H1 (cell line): ENCODE measurements at regions not wholly inside any gene's neighbourhood (a gene's known extent, or its start where the extent isn't known, plus 50 kb on each side); places are given as distances from the start of the nearest gene placed in this dataset.

ENCODE experiments used
- ATF2 ChIP-seq: IDR thresholded peaks from 2 replicates; pipeline ENCODE4 v1.6.1; 2012; ENCODE audit warnings: low read length, inconsistent platforms
- ATF3 ChIP-seq: IDR thresholded peaks from 2 replicates; pipeline ENCODE4 v1.6.1; 2011; ENCODE audit warnings: low read depth, mild to moderate bottlenecking, low read length; ENCODE audit not compliant: insufficient read depth
- CBX8 ChIP-seq: fragments of 300-800, 300-1000 bp; sonication (generic); IDR thresholded peaks from 2 replicates; pipeline ENCODE4 v1.7.1; 2016; ENCODE audit warnings: low read depth, low read length, borderline replicate concordance
- SIRT6 ChIP-seq: IDR thresholded peaks from one replicate; pipeline ENCODE4 v1.7.1; 2012; ENCODE audit warnings: low read length, inconsistent platforms

- TF ChIP-seq SIRT6 (no peak), CBX8 (no peak), ATF2 (no peak), ATF3 (no peak)
These were observed 189.8 kb upstream of the ANK2 start (continued) for GRCh38 chr4:112859456-112860184.
